H4 (cell line): ENCODE measurements at regions not wholly inside any gene's neighbourhood (a gene's known extent, or its start where the extent isn't known, plus 50 kb on each side); places are given as distances from the start of the nearest gene placed in this dataset.

Experiments
- DNase-seq: peaks from one replicate; pipeline ENCODE4 v3.0.0-alpha.2; 2015; ENCODE audit warnings: low spot score

DNA sequence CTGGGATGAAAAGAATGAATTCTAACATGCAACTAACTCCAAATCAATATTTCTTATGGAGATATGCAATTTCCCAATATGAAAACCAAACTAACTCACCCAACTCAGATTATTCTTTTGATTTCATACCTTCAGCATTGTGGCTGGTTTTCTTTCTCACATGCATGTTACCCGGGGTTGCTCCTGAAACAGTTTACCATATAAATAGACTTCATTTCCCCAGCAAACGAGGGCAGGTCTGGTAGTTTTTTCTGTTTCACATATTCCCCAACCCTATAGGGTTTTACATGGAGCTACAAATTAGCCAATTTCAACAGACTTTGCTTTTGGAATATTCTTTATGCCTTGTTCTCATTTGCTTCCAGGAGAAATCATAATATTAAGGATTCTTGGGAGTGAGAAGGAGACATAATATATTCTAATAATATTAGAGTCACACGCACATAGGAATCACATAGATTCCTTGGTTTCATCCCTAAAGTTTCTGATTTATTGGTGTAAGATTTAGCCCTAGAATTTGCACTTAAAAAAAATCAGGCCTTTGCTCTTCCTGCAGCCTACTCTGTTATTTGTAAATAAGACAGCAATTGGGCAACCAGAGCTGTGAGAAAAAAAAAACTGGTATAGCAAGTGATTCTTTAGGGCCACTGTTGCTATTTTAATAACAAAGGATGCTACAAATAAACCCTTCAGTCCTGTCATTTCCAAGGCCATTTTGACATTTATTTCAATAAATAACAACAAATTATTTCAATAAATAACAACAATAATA is 60.3 kb upstream of the FAM20A start:
- no peak for DNase-seq

DNA sequence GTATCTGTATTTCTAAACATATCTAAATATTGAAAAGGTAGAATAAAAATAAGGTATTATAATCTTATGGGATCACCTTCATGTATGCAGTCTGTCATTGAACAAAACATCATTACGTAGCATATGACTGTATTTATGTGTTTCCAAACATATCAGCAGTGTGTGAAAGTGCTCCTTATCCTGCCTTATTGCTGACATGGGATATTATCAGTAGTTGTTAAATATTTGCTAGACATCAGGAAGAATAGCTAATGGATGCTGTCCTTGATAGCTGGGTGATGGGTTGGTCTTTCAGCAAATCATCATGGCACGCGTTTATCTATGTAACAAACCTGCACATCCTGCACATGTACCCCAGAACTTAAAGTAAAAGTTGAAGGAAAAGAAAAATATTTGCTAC is 59.1 kb upstream of the FAM20A start:
- DNase-seq = no peak

DNA sequence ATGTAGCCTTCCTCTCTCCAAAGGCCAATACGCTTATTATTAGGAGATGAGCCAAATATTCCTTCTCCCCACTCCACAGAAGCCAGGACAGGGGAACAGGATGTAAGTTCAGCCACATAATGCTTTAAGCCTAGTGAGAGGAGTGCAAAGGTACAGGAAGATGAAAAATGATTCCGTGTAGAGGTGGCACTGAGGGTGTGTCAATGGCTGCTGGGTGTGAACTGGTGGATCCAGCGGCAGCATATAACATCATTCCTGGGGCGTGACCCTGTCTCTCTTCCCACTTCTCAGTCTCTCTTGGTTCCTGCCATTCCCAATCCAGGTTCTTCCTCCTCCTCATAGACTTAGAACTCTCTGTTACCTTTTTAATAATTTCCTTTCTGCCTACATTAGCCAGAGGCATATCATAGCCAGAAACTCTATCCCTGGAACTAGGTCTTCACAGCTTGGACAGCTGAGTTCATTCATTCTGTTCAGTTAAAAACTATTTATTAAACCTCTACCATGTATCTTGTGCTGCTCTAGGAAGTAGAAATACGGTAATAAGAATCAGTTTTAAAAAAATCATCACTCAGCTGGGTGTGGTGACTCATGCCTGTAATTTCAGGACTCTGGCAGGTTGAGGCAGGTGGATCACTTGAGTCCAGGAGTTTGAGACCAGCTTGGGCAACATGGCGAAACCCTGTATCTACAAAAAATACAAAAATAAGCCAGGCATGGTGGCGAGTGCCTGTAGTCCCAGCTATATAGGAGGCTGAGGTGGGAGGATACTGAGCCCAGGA is 58.0 kb upstream of the FAM20A start:
- no peak for DNase-seq

DNA sequence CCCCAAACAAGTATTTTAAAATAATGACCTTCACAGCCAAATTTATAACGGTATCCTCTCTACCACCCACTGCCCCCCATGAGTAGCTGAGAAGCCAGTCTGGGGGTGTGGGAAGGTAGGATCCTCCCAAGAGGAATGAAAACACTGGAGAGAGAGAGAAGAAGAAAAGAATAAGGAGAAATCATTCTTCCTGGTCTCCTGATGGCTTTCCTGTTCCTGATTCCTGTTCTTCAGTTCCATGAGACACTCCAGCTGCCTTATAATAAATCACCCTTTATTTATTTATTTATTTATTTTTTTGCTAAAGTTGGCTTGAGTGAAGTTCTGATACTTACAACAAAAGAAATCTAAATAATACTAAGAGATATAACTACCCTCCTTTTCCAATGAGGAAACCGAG is 56.4 kb upstream of the FAM20A start:
- no peak for DNase-seq

DNA sequence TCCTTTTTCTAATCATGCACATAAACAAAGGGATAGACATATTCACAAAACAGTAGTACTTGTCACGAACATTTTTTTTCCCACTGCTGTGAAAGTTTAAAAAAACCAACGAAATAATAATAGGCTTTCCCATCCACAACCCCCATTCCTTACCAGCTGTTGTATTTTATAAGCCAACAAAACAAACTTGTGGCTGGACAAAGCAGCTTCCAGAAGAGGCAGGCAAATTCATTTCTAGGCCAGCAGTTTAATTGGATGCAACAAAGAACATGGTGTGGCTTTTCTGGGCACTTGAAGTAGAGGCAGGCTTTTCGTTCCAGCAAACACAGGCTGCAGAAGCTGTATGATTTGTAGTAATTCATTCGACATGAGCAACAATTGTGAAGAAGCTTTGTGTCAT is 56.0 kb upstream of the FAM20A start:
- DNase-seq = no peak

DNA sequence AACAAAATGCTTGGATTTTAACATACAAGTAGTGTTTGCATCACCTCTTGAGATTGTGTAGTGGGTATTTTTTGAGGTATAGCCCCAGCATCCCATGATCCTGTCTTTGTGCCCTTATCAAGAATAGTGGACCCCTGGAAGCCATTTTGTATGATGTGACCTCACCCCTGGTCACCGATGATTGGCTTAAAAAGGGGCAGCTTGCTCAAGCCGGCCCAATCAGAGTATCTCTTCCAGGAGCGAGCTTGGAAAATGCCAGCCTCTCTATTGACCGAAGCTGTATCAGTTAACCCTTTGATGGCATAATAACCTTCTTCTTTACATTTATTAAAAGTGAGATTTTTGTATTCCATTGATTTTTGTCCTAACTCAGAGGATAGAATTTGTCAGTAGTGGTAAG is 55.5 kb upstream of the FAM20A start:
- DNase-seq = no peak
